ENCODE measurements at regions not wholly inside any gene's neighbourhood (a gene's known extent, or its start where the extent isn't known, plus 50 kb on each side); places are given as distances from the start of the nearest gene placed in this dataset.

DNA sequence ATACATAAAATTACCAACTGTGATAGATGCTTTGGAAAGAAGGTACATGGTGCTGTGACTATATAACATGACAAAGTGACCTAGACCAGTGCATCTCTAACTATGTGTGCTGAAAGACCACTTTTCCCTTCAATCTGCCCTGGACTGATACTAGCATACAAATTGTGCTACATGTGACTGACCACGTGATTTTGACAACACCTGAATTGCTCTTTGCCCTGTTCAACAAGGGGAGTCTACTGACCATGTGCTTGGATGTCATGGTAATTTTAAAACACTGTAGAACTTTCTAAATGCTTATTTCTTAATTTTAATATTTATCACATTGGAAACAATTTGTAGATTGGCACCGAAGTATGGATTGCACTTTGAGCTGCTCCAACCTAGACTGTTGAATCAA, 142.4 kb downstream of the CAND1 start:
- no peak for DNase-seq (ENCODE audit: low read depth)
- no peak overlapping the region for H3K4me3 ChIP-seq (ENCODE audit: low read length)
- no peak for TF ChIP-seq CTCF (conservative IDR thresholded peaks at IDR 0.05; ENCODE audit: low read length)

GRCh38 chr12:67413577-67413976, 144.4 kb downstream of the CAND1 start:
- H3K4me3 ChIP-seq (ENCODE audit: low read length) = no peak overlapping the region
- no peak for TF ChIP-seq CTCF (conservative IDR thresholded peaks at IDR 0.05; ENCODE audit: low read length)
- no peak for DNase-seq (ENCODE audit: low read depth)

GRCh38 chr12:67414011-67414715, 145.0 kb downstream of the CAND1 start:
- no peak for DNase-seq (ENCODE audit: low read depth)
- no peak for TF ChIP-seq CTCF (conservative IDR thresholded peaks at IDR 0.05; ENCODE audit: low read length)
- no peak overlapping the region for H3K4me3 ChIP-seq (ENCODE audit: low read length)

DNA sequence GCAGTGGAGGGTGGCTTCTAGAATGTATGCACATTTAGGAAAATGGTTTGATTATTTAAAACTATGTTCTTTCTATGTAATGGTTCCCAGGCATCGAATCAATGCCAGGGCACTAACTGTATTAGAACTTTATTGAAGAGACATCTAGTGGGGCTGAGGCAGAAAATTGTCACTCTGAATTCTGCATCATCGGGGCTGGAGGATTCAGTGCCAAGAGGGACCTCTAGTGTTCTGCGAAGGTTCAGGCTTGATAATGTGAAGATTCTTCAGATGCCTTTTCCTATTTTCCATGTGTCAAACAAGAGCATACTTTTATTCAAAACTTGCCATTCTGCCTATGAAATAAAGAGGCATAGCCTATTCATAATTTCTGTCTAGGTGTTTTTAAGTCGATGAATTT, 146.3 kb downstream of the CAND1 start:
- peak; percentile 66 for TF ChIP-seq CTCF (conservative IDR thresholded peaks at IDR 0.05; ENCODE audit: low read length)
- no peak overlapping the region for H3K4me3 ChIP-seq (ENCODE audit: low read length)
- DNase-seq (ENCODE audit: low read depth) = peak; percentile 65

GRCh38 chr12:67419810-67420209, 150.7 kb downstream of the CAND1 start:
- no peak overlapping the region for H3K4me3 ChIP-seq (ENCODE audit: low read length)
- DNase-seq (ENCODE audit: low read depth) = no peak
- TF ChIP-seq CTCF (conservative IDR thresholded peaks at IDR 0.05; ENCODE audit: low read length) = no peak

DNA sequence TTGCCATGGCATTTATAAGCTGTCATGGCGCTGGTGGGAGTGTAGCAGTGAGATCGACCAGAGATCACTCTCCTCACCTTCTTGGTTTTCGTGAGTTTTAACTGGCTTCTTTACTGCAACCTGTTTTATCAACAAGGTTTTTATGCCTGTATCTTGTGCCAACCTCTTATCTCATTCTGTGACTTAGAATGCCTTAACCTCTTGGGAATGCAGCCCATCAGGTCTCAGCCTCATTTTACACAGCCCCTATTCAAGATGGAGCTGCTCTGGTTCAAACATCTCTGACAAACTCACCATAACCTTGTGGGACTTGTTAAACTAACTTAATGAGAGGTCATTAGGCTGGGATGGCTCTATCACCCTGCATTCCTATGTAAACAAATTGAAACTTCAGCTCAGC, 151.3 kb downstream of the CAND1 start:
- no peak overlapping the region for H3K4me3 ChIP-seq (ENCODE audit: low read length)
- no peak for DNase-seq (ENCODE audit: low read depth)
- no peak for TF ChIP-seq CTCF (conservative IDR thresholded peaks at IDR 0.05; ENCODE audit: low read length)

GRCh38 chr12:67422081-67422480, 152.9 kb downstream of the CAND1 start:
- no peak overlapping the region for H3K4me3 ChIP-seq (ENCODE audit: low read length)
- no peak for TF ChIP-seq CTCF (conservative IDR thresholded peaks at IDR 0.05; ENCODE audit: low read length)
- DNase-seq (ENCODE audit: low read depth) = no peak

All from AG10803 (cell line).